Stimulated activated naive CD8-positive, alpha-beta T cell treated with anti-CD3 and anti-CD28 coated beads, Interleukin-15, Interleukin-2, amounts not matched to agents 100 ng/mL and 50 ng/mL, for 24 hours (primary cell): ENCODE measurements at regions not wholly inside any gene's neighbourhood (a gene's known extent, or its start where the extent isn't known, plus 50 kb on each side); places are given as distances from the start of the nearest gene placed in this dataset.

Experiments
- H3K27ac Mint-ChIP-seq: one replicate; pipeline ENCODE4 v1.8.0; 2021; ENCODE audit warnings: mild to moderate bottlenecking, mixed read lengths
- H3K27me3 Mint-ChIP-seq: one replicate; pipeline ENCODE4 v1.8.0; 2021; ENCODE audit warnings: mixed read lengths
- H3K36me3 Mint-ChIP-seq: one replicate; pipeline ENCODE4 v1.8.0; 2021; ENCODE audit warnings: low read depth, mixed read lengths
- H3K4me1 Mint-ChIP-seq: one replicate; pipeline ENCODE4 v1.8.0; 2021; ENCODE audit warnings: low read depth, mixed read lengths
- H3K4me3 Mint-ChIP-seq: one replicate; pipeline ENCODE4 v1.8.0; 2021; ENCODE audit warnings: mild to moderate bottlenecking, mixed read lengths
- H3K9me3 Mint-ChIP-seq: one replicate; pipeline ENCODE4 v1.8.0; 2021; ENCODE audit warnings: mixed read lengths

- Mint-ChIP-seq H3K27ac (no peak overlapping the region), H3K27me3 (no peaks in the 10 kb centered on the region), H3K4me3 (no peak overlapping the region), H3K36me3 (no peaks in the 10 kb centered on the region), H3K9me3 (peaks cover 10% of the 10 kb centered on the region), H3K4me1 (no peaks in the 10 kb centered on the region)
Measured at GRCh38 chr10:44245601-44245938, 139.3 kb downstream of the CXCL12 start.

- no peaks in the 10 kb centered on the region for H3K27me3 Mint-ChIP-seq
- no peak overlapping the region for H3K27ac Mint-ChIP-seq
- no peaks in the 10 kb centered on the region for H3K36me3 Mint-ChIP-seq
Measured at GRCh38 chr10:44244745-44245600, 139.9 kb downstream of the CXCL12 start.

GRCh38 chr10:44243851-44244510 lies 140.9 kb downstream of the CXCL12 start:
- Mint-ChIP-seq H3K27me3 (no peaks in the 10 kb centered on the region), H3K27ac (no peak overlapping the region), H3K4me1 (no peaks in the 10 kb centered on the region), H3K36me3 (no peaks in the 10 kb centered on the region), H3K9me3 (peaks cover 8% of the 10 kb centered on the region), H3K4me3 (no peak overlapping the region)

More at GRCh38 chr10:44244745-44245600, 139.9 kb downstream of the CXCL12 start:
- Mint-ChIP-seq H3K9me3 (peaks cover 10% of the 10 kb centered on the region), H3K4me3 (no peak overlapping the region), H3K4me1 (no peaks in the 10 kb centered on the region)

GRCh38 chr10:44242826-44243225 lies 142.1 kb downstream of the CXCL12 start:
- no peak overlapping the region for H3K27ac Mint-ChIP-seq
- H3K9me3 Mint-ChIP-seq: peaks cover 4% of the 10 kb centered on the region
- H3K36me3 Mint-ChIP-seq: no peaks in the 10 kb centered on the region
- H3K4me1 Mint-ChIP-seq: no peaks in the 10 kb centered on the region
- no peaks in the 10 kb centered on the region for H3K27me3 Mint-ChIP-seq
- H3K4me3 Mint-ChIP-seq: no peak overlapping the region

GRCh38 chr10:44242091-44242490 lies 142.8 kb downstream of the CXCL12 start:
- H3K27ac Mint-ChIP-seq: no peak overlapping the region
- no peaks in the 10 kb centered on the region for H3K36me3 Mint-ChIP-seq
- H3K27me3 Mint-ChIP-seq: no peaks in the 10 kb centered on the region
- no peaks in the 10 kb centered on the region for H3K4me1 Mint-ChIP-seq
- peaks cover 4% of the 10 kb centered on the region for H3K9me3 Mint-ChIP-seq
- H3K4me3 Mint-ChIP-seq: no peak overlapping the region

GRCh38 chr10:44240584-44241205 lies 144.2 kb downstream of the CXCL12 start:
- H3K4me3 Mint-ChIP-seq: no peak overlapping the region
- no peaks in the 10 kb centered on the region for H3K36me3 Mint-ChIP-seq
- peaks cover 4% of the 10 kb centered on the region for H3K9me3 Mint-ChIP-seq
- no peaks in the 10 kb centered on the region for H3K27me3 Mint-ChIP-seq
- no peaks in the 10 kb centered on the region for H3K4me1 Mint-ChIP-seq
- H3K27ac Mint-ChIP-seq: no peak overlapping the region

- H3K27me3 Mint-ChIP-seq: no peaks in the 10 kb centered on the region
- H3K27ac Mint-ChIP-seq: no peak overlapping the region
- H3K4me1 Mint-ChIP-seq: no peaks in the 10 kb centered on the region
- H3K4me3 Mint-ChIP-seq: no peak overlapping the region
- H3K9me3 Mint-ChIP-seq: peaks cover 4% of the 10 kb centered on the region
- H3K36me3 Mint-ChIP-seq: no peaks in the 10 kb centered on the region
Measured at GRCh38 chr10:44238212-44238611, 146.7 kb downstream of the CXCL12 start.

GRCh38 chr10:44237364-44238049 lies 147.4 kb downstream of the CXCL12 start:
- H3K27ac Mint-ChIP-seq: no peak overlapping the region
- no peaks in the 10 kb centered on the region for H3K27me3 Mint-ChIP-seq
- no peaks in the 10 kb centered on the region for H3K36me3 Mint-ChIP-seq

GRCh38 chr10:44235363-44235762 lies 149.5 kb downstream of the CXCL12 start:
- Mint-ChIP-seq H3K27ac (no peak overlapping the region), H3K4me3 (no peak overlapping the region), H3K36me3 (no peaks in the 10 kb centered on the region), H3K27me3 (no peaks in the 10 kb centered on the region), H3K9me3 (peaks cover 3% of the 10 kb centered on the region), H3K4me1 (no peaks in the 10 kb centered on the region)

More at GRCh38 chr10:44237364-44238049, 147.4 kb downstream of the CXCL12 start:
- H3K9me3 Mint-ChIP-seq: peaks cover 3% of the 10 kb centered on the region
- H3K4me3 Mint-ChIP-seq: no peak overlapping the region
- no peaks in the 10 kb centered on the region for H3K4me1 Mint-ChIP-seq

- no peaks in the 10 kb centered on the region for H3K27me3 Mint-ChIP-seq
- H3K36me3 Mint-ChIP-seq: no peaks in the 10 kb centered on the region
- H3K4me1 Mint-ChIP-seq: no peaks in the 10 kb centered on the region
- H3K4me3 Mint-ChIP-seq: no peak overlapping the region
- H3K9me3 Mint-ChIP-seq: peaks cover 3% of the 10 kb centered on the region
- no peak overlapping the region for H3K27ac Mint-ChIP-seq
Measured at GRCh38 chr10:44234483-44234875, 150.4 kb downstream of the CXCL12 start.

GRCh38 chr10:44233561-44234482 lies 151.1 kb downstream of the CXCL12 start:
- no peaks in the 10 kb centered on the region for H3K36me3 Mint-ChIP-seq
- no peak overlapping the region for H3K4me3 Mint-ChIP-seq
- peaks cover 8% of the 10 kb centered on the region for H3K9me3 Mint-ChIP-seq
- no peaks in the 10 kb centered on the region for H3K4me1 Mint-ChIP-seq
- H3K27ac Mint-ChIP-seq: no peak overlapping the region
- no peaks in the 10 kb centered on the region for H3K27me3 Mint-ChIP-seq

GRCh38 chr10:44217274-44217820 lies 167.6 kb downstream of the CXCL12 start:
- Mint-ChIP-seq H3K4me1 (no peaks in the 10 kb centered on the region), H3K9me3 (peaks cover 28% of the 10 kb centered on the region), H3K27me3 (peaks cover 14% of the 10 kb centered on the region), H3K36me3 (no peaks in the 10 kb centered on the region), H3K4me3 (no peak overlapping the region), H3K27ac (no peak overlapping the region)

- H3K4me3 Mint-ChIP-seq: no peak overlapping the region
- peaks cover 15% of the 10 kb centered on the region for H3K27me3 Mint-ChIP-seq
- H3K9me3 Mint-ChIP-seq: peaks cover 21% of the 10 kb centered on the region
- H3K36me3 Mint-ChIP-seq: no peaks in the 10 kb centered on the region
- no peak overlapping the region for H3K27ac Mint-ChIP-seq
- H3K4me1 Mint-ChIP-seq: no peaks in the 10 kb centered on the region
Measured at GRCh38 chr10:44216073-44216472, 168.8 kb downstream of the CXCL12 start.

GRCh38 chr10:44209811-44210210 lies 175.1 kb downstream of the CXCL12 start:
- peaks cover 16% of the 10 kb centered on the region for H3K27me3 Mint-ChIP-seq
- H3K4me3 Mint-ChIP-seq: no peak overlapping the region
- peaks cover 7% of the 10 kb centered on the region for H3K9me3 Mint-ChIP-seq
- H3K4me1 Mint-ChIP-seq: no peaks in the 10 kb centered on the region
- no peak overlapping the region for H3K27ac Mint-ChIP-seq
- no peaks in the 10 kb centered on the region for H3K36me3 Mint-ChIP-seq
